ENCODE measurements at regions not wholly inside any gene's neighbourhood (a gene's known extent, or its start where the extent isn't known, plus 50 kb on each side); places are given as distances from the start of the nearest gene placed in this dataset.

DNA sequence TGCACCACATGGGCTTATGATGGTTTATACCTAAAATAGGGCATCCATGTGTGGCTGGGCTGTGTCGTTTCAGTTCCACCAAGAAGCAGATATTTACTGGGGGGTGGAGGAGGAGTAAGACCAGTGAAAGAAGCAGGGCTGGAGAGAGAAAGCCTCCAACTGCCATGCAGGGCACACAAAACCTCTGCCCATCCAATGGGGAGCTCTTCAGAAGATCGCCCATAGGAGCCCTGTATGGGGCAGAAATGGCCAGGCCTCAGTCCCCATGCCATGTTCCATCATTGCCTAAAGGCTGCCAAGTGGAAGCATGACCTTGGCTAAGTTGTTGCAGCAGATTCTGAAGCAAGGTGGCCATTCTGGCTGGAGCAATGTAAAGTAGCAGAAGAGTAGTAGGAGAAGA is 277.0 kb downstream of the MEX3B start:
- TF ChIP-seq, protein P1, sequence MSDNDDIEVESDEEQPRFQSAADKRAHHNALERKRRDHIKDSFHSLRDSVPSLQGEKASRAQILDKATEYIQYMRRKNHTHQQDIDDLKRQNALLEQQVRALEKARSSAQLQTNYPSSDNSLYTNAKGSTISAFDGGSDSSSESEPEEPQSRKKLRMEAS (IDR thresholded peaks at IDR 0.05; ENCODE audit: low read depth, low read length): no peak
- TF ChIP-seq POLR2A (IDR thresholded peaks at IDR 0.05; ENCODE audit: extremely low read depth, insufficient read length) (no peak), CTCF (IDR thresholded peaks at IDR 0.05; ENCODE audit: low read depth, low read length) (no peak), MYC (IDR thresholded peaks at IDR 0.05; ENCODE audit: low read depth, low read length) (no peak)
- no peak for DNase-seq (ENCODE audit: low read depth)
- no peak overlapping the region for H3K4me3 ChIP-seq (ENCODE audit: low read depth, low read length)

DNA sequence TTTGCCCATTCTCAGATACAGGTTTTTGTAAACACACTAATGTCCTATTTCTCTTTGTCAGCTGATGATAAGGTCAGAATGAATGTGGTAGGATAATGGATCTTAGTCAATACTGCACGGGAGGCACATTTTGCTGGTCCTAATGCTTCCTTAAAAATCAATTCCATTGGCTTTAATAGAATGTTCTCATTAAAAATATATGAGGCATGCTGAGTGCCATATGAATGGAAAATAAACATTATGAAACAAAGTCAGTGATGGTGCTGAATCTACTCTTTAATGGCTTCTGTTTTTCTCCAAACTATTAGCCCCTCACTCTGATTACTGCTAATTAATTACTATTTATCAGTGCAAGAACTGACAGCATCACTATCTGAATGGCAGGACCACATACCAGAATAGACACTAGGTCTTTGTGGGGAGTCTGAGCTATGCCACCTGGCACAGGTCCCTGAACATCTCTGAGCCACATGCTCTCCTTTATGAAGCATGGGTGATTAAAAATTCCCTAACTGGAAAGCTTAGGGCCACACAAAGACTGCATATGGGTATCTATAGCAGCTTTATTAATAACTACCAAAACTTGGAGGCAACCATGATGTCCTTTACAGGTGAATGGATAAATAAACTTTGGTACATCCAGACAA is 278.9 kb downstream of the MEX3B start:
- DNase-seq (ENCODE audit: low read depth): no peak
- TF ChIP-seq CTCF (IDR thresholded peaks at IDR 0.05; ENCODE audit: low read depth, low read length): no peak
- no peak for TF ChIP-seq MYC (IDR thresholded peaks at IDR 0.05; ENCODE audit: low read depth, low read length)
- TF ChIP-seq POLR2A (IDR thresholded peaks at IDR 0.05; ENCODE audit: extremely low read depth, insufficient read length): no peak
- TF ChIP-seq, protein P1 (IDR thresholded peaks at IDR 0.05; ENCODE audit: low read depth, low read length): no peak
- no peak overlapping the region for H3K4me3 ChIP-seq (ENCODE audit: low read depth, low read length)

GRCh38 chr15:81765816-81766215 is 280.0 kb downstream of the MEX3B start:
- H3K4me3 ChIP-seq (ENCODE audit: low read depth, low read length): no peak overlapping the region
- no peak for DNase-seq (ENCODE audit: low read depth)
- no peak for TF ChIP-seq CTCF (IDR thresholded peaks at IDR 0.05; ENCODE audit: low read depth, low read length)
- TF ChIP-seq MYC (IDR thresholded peaks at IDR 0.05; ENCODE audit: low read depth, low read length): no peak
- TF ChIP-seq POLR2A (IDR thresholded peaks at IDR 0.05; ENCODE audit: extremely low read depth, insufficient read length): no peak
- TF ChIP-seq, protein P1 (IDR thresholded peaks at IDR 0.05; ENCODE audit: low read depth, low read length): no peak

GRCh38 chr15:81763304-81763703 is 282.5 kb downstream of the MEX3B start:
- TF ChIP-seq POLR2A (IDR thresholded peaks at IDR 0.05; ENCODE audit: extremely low read depth, insufficient read length) (no peak), CTCF (IDR thresholded peaks at IDR 0.05; ENCODE audit: low read depth, low read length) (no peak), MYC (IDR thresholded peaks at IDR 0.05; ENCODE audit: low read depth, low read length) (no peak)
- TF ChIP-seq, protein P1 (IDR thresholded peaks at IDR 0.05; ENCODE audit: low read depth, low read length): no peak

DNA sequence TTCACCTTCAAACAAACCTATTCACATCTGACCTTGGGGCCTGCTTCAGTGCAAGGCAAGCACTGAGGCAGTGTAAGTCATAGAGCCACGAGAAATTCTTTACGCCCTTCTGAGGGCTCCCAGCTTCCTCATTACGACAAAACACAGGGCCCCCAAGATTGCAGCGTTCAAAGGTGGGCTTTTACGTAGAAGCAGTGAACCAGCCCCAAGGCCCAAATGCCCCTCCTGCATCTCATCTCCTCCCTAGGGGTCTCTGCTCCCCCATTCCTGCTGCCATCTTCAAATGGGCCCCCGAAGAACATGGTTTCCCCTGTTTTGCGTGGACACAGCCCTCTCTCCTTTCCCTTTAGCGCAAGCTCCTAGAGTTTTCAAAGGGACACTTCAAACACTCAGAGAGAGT is 285.1 kb downstream of the MEX3B start:
- no peak overlapping the region for H3K4me3 ChIP-seq (ENCODE audit: low read depth, low read length)
- DNase-seq (ENCODE audit: low read depth): no peak
- TF ChIP-seq MYC (IDR thresholded peaks at IDR 0.05; ENCODE audit: low read depth, low read length): no peak
- no peak for TF ChIP-seq CTCF (IDR thresholded peaks at IDR 0.05; ENCODE audit: low read depth, low read length)
- TF ChIP-seq, protein P1 (IDR thresholded peaks at IDR 0.05; ENCODE audit: low read depth, low read length): no peak
- TF ChIP-seq POLR2A (IDR thresholded peaks at IDR 0.05; ENCODE audit: extremely low read depth, insufficient read length): no peak

More at GRCh38 chr15:81763304-81763703, 282.5 kb downstream of the MEX3B start:
- no peak overlapping the region for H3K4me3 ChIP-seq (ENCODE audit: low read depth, low read length)
- DNase-seq (ENCODE audit: low read depth): no peak

Data from NB4 (cell line).